Activated CD8-positive, alpha-beta T cell treated with anti-CD3 and anti-CD28 coated beads for 36 hours (primary cell): ENCODE measurements at regions not wholly inside any gene's neighbourhood (a gene's known extent, or its start where the extent isn't known, plus 50 kb on each side); places are given as distances from the start of the nearest gene placed in this dataset.

Source experiments
- ATAC-seq: fragments of 200-7000 bp; cut with Tn5 transposase; one replicate; pipeline ENCODE4 v1.10.0; 2021; ENCODE audit warnings: mild to moderate bottlenecking, moderate library complexity
- CTCF ChIA-PET: fragments of 350-600 bp; sonication (Branson Sonifier 250); formaldehyde crosslinking; loops from one replicate; lab custom pipeline; 2021; ENCODE audit warnings: antibody characterized with exemption; lab: Charles Lee
- POLR2A ChIA-PET: fragments of 350-600 bp; sonication (Branson Sonifier 250); formaldehyde crosslinking; loops from one replicate; lab custom pipeline; 2021; ENCODE audit warnings: antibody characterized with exemption; lab: Charles Lee
- DNase-seq: peaks from one replicate; pipeline ENCODE4 v3.0.0-alpha.2; 2020
- H3K27ac Mint-ChIP-seq: one replicate; pipeline ENCODE4 v1.8.0; 2021; ENCODE audit warnings: mild to moderate bottlenecking, mixed read lengths
- H3K27me3 Mint-ChIP-seq: one replicate; pipeline ENCODE4 v1.8.0; 2021; ENCODE audit warnings: mixed read lengths
- H3K36me3 Mint-ChIP-seq: one replicate; pipeline ENCODE4 v1.8.0; 2021; ENCODE audit warnings: low read depth, mixed read lengths
- H3K4me1 Mint-ChIP-seq: one replicate; pipeline ENCODE4 v1.8.0; 2021; ENCODE audit warnings: low read depth, mixed read lengths
- H3K4me3 Mint-ChIP-seq: one replicate; pipeline ENCODE4 v1.8.0; 2021; ENCODE audit warnings: mild to moderate bottlenecking, moderate library complexity, mixed read lengths
- H3K9me3 Mint-ChIP-seq: one replicate; pipeline ENCODE4 v1.8.0; 2021; ENCODE audit warnings: mixed read lengths
- CTCF ChIP-seq: fragments of 200-600 bp; IDR thresholded peaks from one replicate; pipeline ENCODE4 v1.8.0; 2022; ENCODE audit warnings: antibody characterized with exemption, mild to moderate bottlenecking
- intact Hi-C: fragments of 100-400 bp; cut with micrococcal nuclease; formaldehyde crosslinking; loops from one replicate; pipeline ENCODE4 v1.10.0; 2022

- DNase-seq (no peak), ATAC-seq (no peak)
- peaks cover 2% of the 10 kb centered on the region for H3K9me3 Mint-ChIP-seq
- H3K27ac Mint-ChIP-seq = no peak overlapping the region
- no peak for TF ChIP-seq CTCF
- no peaks in the 10 kb centered on the region for H3K4me1 Mint-ChIP-seq
- no peaks in the 10 kb centered on the region for H3K36me3 Mint-ChIP-seq
- peaks cover 8% of the 10 kb centered on the region for H3K27me3 Mint-ChIP-seq
- H3K4me3 Mint-ChIP-seq = no peak overlapping the region
- intact Hi-C loops = no loop called here
- CTCF ChIA-PET = no interaction called here
- POLR2A ChIA-PET = no interaction called here
Measured at GRCh38 chr4:24674279-24674678, 89.9 kb upstream of the DHX15 start.

GRCh38 chr4:24675721-24676389 is 91.5 kb upstream of the DHX15 start:
- peaks cover 12% of the 10 kb centered on the region for H3K27me3 Mint-ChIP-seq
- ATAC-seq (no peak), DNase-seq (no peak)
- H3K4me3 Mint-ChIP-seq = no peak overlapping the region
- peaks cover 2% of the 10 kb centered on the region for H3K9me3 Mint-ChIP-seq
- H3K4me1 Mint-ChIP-seq = no peaks in the 10 kb centered on the region
- no peaks in the 10 kb centered on the region for H3K36me3 Mint-ChIP-seq
- intact Hi-C loops = no loop called here
- POLR2A ChIA-PET = no interaction called here
- CTCF ChIA-PET = no interaction called here
- no peak overlapping the region for H3K27ac Mint-ChIP-seq
- no peak for TF ChIP-seq CTCF

- intact Hi-C loops = no loop called here
- no peak for TF ChIP-seq CTCF
- ATAC-seq = no peak
- ChIA-PET POLR2A (no interaction called here), CTCF (no interaction called here)
- H3K9me3 Mint-ChIP-seq = peaks cover 2% of the 10 kb centered on the region
- no peak for DNase-seq
- H3K27me3 Mint-ChIP-seq = peaks cover 17% of the 10 kb centered on the region
- no peak overlapping the region for H3K27ac Mint-ChIP-seq
- H3K4me1 Mint-ChIP-seq = no peaks in the 10 kb centered on the region
- H3K36me3 Mint-ChIP-seq = no peaks in the 10 kb centered on the region
- no peak overlapping the region for H3K4me3 Mint-ChIP-seq
Measured at GRCh38 chr4:24677909-24678308, 93.6 kb upstream of the DHX15 start.

- Mint-ChIP-seq H3K4me3 (no peak overlapping the region), H3K36me3 (no peaks in the 10 kb centered on the region), H3K27me3 (peaks cover 17% of the 10 kb centered on the region), H3K9me3 (peaks cover 2% of the 10 kb centered on the region), H3K4me1 (no peaks in the 10 kb centered on the region), H3K27ac (no peak overlapping the region)
- ChIA-PET CTCF (no interaction called here), POLR2A (no interaction called here)
- TF ChIP-seq CTCF = no peak
- ATAC-seq (no peak), DNase-seq (no peak)
- intact Hi-C loops = no loop called here
Measured at GRCh38 chr4:24680746-24681448, 96.5 kb upstream of the DHX15 start.

GRCh38 chr4:24683116-24683515 is 98.8 kb upstream of the DHX15 start:
- CTCF ChIA-PET = no interaction called here

More at GRCh38 chr4:24683116-24683515, 98.8 kb upstream of the DHX15 start:
- intact Hi-C loops = no loop called here
- POLR2A ChIA-PET = no interaction called here
- Mint-ChIP-seq H3K9me3 (no peaks in the 10 kb centered on the region), H3K27me3 (peaks cover 11% of the 10 kb centered on the region), H3K4me3 (no peak overlapping the region), H3K4me1 (no peaks in the 10 kb centered on the region), H3K27ac (no peak overlapping the region), H3K36me3 (no peaks in the 10 kb centered on the region)
- no peak for TF ChIP-seq CTCF
- no peak for ATAC-seq
- no peak for DNase-seq
